DND-41 (cell line): ENCODE measurements at regions not wholly inside any gene's neighbourhood (a gene's known extent, or its start where the extent isn't known, plus 50 kb on each side); places are given as distances from the start of the nearest gene placed in this dataset.
"Not testable (repeated sequence)": the region's sequence is repeated elsewhere in the genome, so short reads cannot be mapped to it uniquely, and the experiment has no call there.

Source experiments
- ATAC-seq: fragments of 200-7000 bp; cut with Tn5 transposase; 3 replicates; pipeline ENCODE4 v1.9.1; 2021; ENCODE audit warnings: low read depth; ENCODE audit not compliant: insufficient read depth
- DNase-seq: peaks from one replicate; pipeline ENCODE4 v3.0.0-alpha.2; 2020
- H2AFZ ChIP-seq: 2 replicates; pipeline ENCODE4 v1.6.0; 2012; ENCODE audit warnings: low read depth, low read length
- H3K27ac ChIP-seq: 2 replicates; pipeline ENCODE4 v1.5.1; 2012; ENCODE audit warnings: low read length, inconsistent platforms
- H3K27me3 ChIP-seq: fragments of 200-600 bp; sonication (generic); 2 replicates; pipeline ENCODE4 v1.6.0; 2012; ENCODE audit warnings: low read length, mild to moderate bottlenecking, inconsistent platforms; ENCODE audit not compliant: insufficient read depth, poor library complexity
- H3K36me3 ChIP-seq: 2 replicates; pipeline ENCODE4 v1.5.1; 2012; ENCODE audit warnings: low read length, inconsistent platforms; ENCODE audit not compliant: insufficient read depth
- H3K4me1 ChIP-seq: 2 replicates; pipeline ENCODE4 v1.5.1; 2012; ENCODE audit warnings: mild to moderate bottlenecking, low read length; ENCODE audit not compliant: insufficient read depth
- H3K4me2 ChIP-seq: 2 replicates; pipeline ENCODE4 v1.6.0; 2012; ENCODE audit warnings: mild to moderate bottlenecking, moderate library complexity, low read length, inconsistent platforms; ENCODE audit not compliant: insufficient read depth
- H3K4me3 ChIP-seq, 2 experiments: fragments of 200-600 bp in 1 of 2; shearing (Covaris generic) in 1 of 2; 2 replicates each; pipeline ENCODE4 v1.5.1; 2012 to 2016; ENCODE audit warnings: inconsistent platforms in 2 of 2, low read length in 2 of 2, mild to moderate bottlenecking in 2 of 2, low read depth in 1 of 2, moderate library complexity in 1 of 2
- H3K79me2 ChIP-seq: 2 replicates; pipeline ENCODE4 v1.6.0; 2012; ENCODE audit warnings: low read length, inconsistent platforms; ENCODE audit not compliant: insufficient read depth
- H3K9ac ChIP-seq: 2 replicates; pipeline ENCODE4 v1.6.0; 2012; ENCODE audit warnings: low read depth, mild to moderate bottlenecking, inconsistent platforms, low read length, moderate library complexity
- H3K9me3 ChIP-seq: 2 replicates; pipeline ENCODE4 v1.5.1; 2012; ENCODE audit warnings: low read length, moderate library complexity, mild to moderate bottlenecking, inconsistent platforms; ENCODE audit not compliant: insufficient read depth, severe bottlenecking
- H4K20me1 ChIP-seq: 2 replicates; pipeline ENCODE4 v1.6.0; 2012; ENCODE audit warnings: low read length; ENCODE audit not compliant: insufficient read depth
- CTCF ChIP-seq: IDR thresholded peaks from 2 replicates; pipeline ENCODE4 v1.5.1; 2012; ENCODE audit warnings: borderline replicate concordance, low read length, moderate library complexity, mild to moderate bottlenecking; ENCODE audit not compliant: poor library complexity, severe bottlenecking; ENCODE audit errors: extremely low read depth
- EZH2 ChIP-seq: IDR thresholded peaks from 3 replicates; pipeline ENCODE4 v1.6.1; 2012; ENCODE audit warnings: borderline replicate concordance, low read depth, mild to moderate bottlenecking, moderate library complexity, low read length, inconsistent platforms; ENCODE audit not compliant: severe bottlenecking

GRCh38 chrX:7596822-7597221 lies 246.1 kb upstream of the VCX start:
- no peak for ATAC-seq
- Histone ChIP-seq H3K4me1 (no peaks in the 10 kb centered on the region), H3K27me3 (no peaks in the 10 kb centered on the region), H3K36me3 (no peaks in the 10 kb centered on the region), H3K27ac (no peak overlapping the region), H2AFZ (no peak overlapping the region), H3K4me3 (no peak overlapping the region), H3K9ac (no peak overlapping the region), H4K20me1 (no peaks in the 10 kb centered on the region), H3K4me2 (no peak overlapping the region), H3K9me3 (peaks cover 5% of the 10 kb centered on the region), H3K79me2 (no peaks in the 10 kb centered on the region)
- TF ChIP-seq EZH2, result no peak
- no peak for TF ChIP-seq CTCF
- no peak for DNase-seq

GRCh38 chrX:7593370-7593769 lies 249.6 kb upstream of the VCX start:
- not testable (repeated sequence) for H2AFZ ChIP-seq, H3K4me3 ChIP-seq, H3K9ac ChIP-seq, H3K79me2 ChIP-seq, H3K9me3 ChIP-seq, H4K20me1 ChIP-seq, H3K4me1 ChIP-seq, H3K36me3 ChIP-seq, ATAC-seq, H3K4me2 ChIP-seq, DNase-seq, H3K27ac ChIP-seq, H3K27me3 ChIP-seq

GRCh38 chrX:7586126-7586525 lies 256.8 kb upstream of the VCX start:
- TF ChIP-seq EZH2, result no peak
- peak; percentile 65 for TF ChIP-seq CTCF
- H3K9ac ChIP-seq, result no peak overlapping the region
- H3K27ac ChIP-seq, result no peak overlapping the region
- no peak overlapping the region for H3K4me3 ChIP-seq
- H3K36me3 ChIP-seq, result no peaks in the 10 kb centered on the region
- ATAC-seq, result peak; percentile 71
- H3K27me3 ChIP-seq, result no peaks in the 10 kb centered on the region
- no peaks in the 10 kb centered on the region for H3K4me1 ChIP-seq
- H3K4me2 ChIP-seq, result no peak overlapping the region
- no peaks in the 10 kb centered on the region for H3K79me2 ChIP-seq
- H2AFZ ChIP-seq, result no peak overlapping the region
- peak; percentile 22 for DNase-seq
- no peaks in the 10 kb centered on the region for H3K9me3 ChIP-seq
- no peaks in the 10 kb centered on the region for H4K20me1 ChIP-seq

- no peaks in the 10 kb centered on the region for H3K36me3 ChIP-seq
- H3K79me2 ChIP-seq, result no peaks in the 10 kb centered on the region
- no peaks in the 10 kb centered on the region for H3K9me3 ChIP-seq
- no peaks in the 10 kb centered on the region for H4K20me1 ChIP-seq
- no peak for DNase-seq
- H3K4me1 ChIP-seq, result no peaks in the 10 kb centered on the region
- TF ChIP-seq CTCF, result no peak
- TF ChIP-seq EZH2, result no peak
- no peak overlapping the region for H3K9ac ChIP-seq
- ATAC-seq, result no peak
- H3K27me3 ChIP-seq, result no peaks in the 10 kb centered on the region
- H3K27ac ChIP-seq, result no peak overlapping the region
- H2AFZ ChIP-seq, result no peak overlapping the region
- H3K4me3 ChIP-seq, result no peak overlapping the region
- no peak overlapping the region for H3K4me2 ChIP-seq
Measured at GRCh38 chrX:7582191-7582590, 260.8 kb upstream of the VCX start.
